ENCODE measurements at regions not wholly inside any gene's neighbourhood (a gene's known extent, or its start where the extent isn't known, plus 50 kb on each side); places are given as distances from the start of the nearest gene placed in this dataset.

- H3K4me1 ChIP-seq (ENCODE audit: insufficient read depth, low read length): peaks cover 15% of the 10 kb centered on the region; the same call in 1 of the 2 replicates
- no peaks in the 10 kb centered on the region for H3K9me3 ChIP-seq (ENCODE audit: low read length)
- no peak overlapping the region for H3K27ac ChIP-seq (ENCODE audit: low read length)
- H4K20me1 ChIP-seq (ENCODE audit: low read length): no peaks in the 10 kb centered on the region
- BruUV-seq (replicated peaks): no TSS peak
- no peaks in the 10 kb centered on the region for H3K36me3 ChIP-seq (ENCODE audit: low read depth, low read length)
- no peaks in the 10 kb centered on the region for H3F3A ChIP-seq (ENCODE audit: low read length, unreplicated experiment)
- no peak overlapping the region for H2AFZ ChIP-seq (ENCODE audit: low read length)
- intact Hi-C loops (cut with micrococcal nuclease): no loop called here
- H3K27me3 ChIP-seq (ENCODE audit: low read length): peaks cover 21% of the 10 kb centered on the region; the same call in 1 of the 2 replicates
- no peak for DNase-seq
- TF ChIP-seq EZH2 (IDR thresholded peaks at IDR 0.05; ENCODE audit: low read length, unreplicated experiment) (no peak), CTCF (conservative IDR thresholded peaks at IDR 0.05; ENCODE audit: low read depth, low read length) (no peak), EZH2phosphoT487 (IDR thresholded peaks at IDR 0.05; ENCODE audit: borderline replicate concordance, low read length) (no peak)
- no peak overlapping the region for H3K4me2 ChIP-seq (ENCODE audit: low read length)
- no peak overlapping the region for H3K9ac ChIP-seq (ENCODE audit: low read length)
- ChIA-PET POLR2A (ENCODE audit: unreplicated experiment) (no interaction called here), CTCF (no interaction called here)
- no peaks in the 10 kb centered on the region for H3K9me2 ChIP-seq (replicated peaks; ENCODE audit: low read length)
- no peak overlapping the region for H3K4me3 ChIP-seq (ENCODE audit: low read length)
- ATAC-seq: no peak
- H3K79me2 ChIP-seq (ENCODE audit: low read length): no peaks in the 10 kb centered on the region
Measured at GRCh38 chr5:35281613-35282012, 51.3 kb upstream of the PRLR start.

All from PC-3 (cell line).